Activated B cell treated with CpG ODN at 0.5 μM for 24 hours (primary cell): ENCODE measurements at regions not wholly inside any gene's neighbourhood (a gene's known extent, or its start where the extent isn't known, plus 50 kb on each side); places are given as distances from the start of the nearest gene placed in this dataset.
"Not testable (repeated sequence)": the region's sequence is repeated elsewhere in the genome, so short reads cannot be mapped to it uniquely, and the experiment has no call there.

Experiments used
- ATAC-seq: fragments of 200-7000 bp; cut with Tn5 transposase; one replicate; pipeline ENCODE4 v1.10.0; 2021; ENCODE audit warnings: low read depth, mild to moderate bottlenecking, moderate library complexity
- CTCF ChIA-PET: fragments of 350-600 bp; sonication (Branson Sonifier 250); formaldehyde crosslinking; loops from one replicate; lab custom pipeline; 2021; ENCODE audit warnings: antibody characterized with exemption; lab: Charles Lee
- POLR2A ChIA-PET: fragments of 350-600 bp; sonication (Branson Sonifier 250); formaldehyde crosslinking; loops from one replicate; lab custom pipeline; 2021; ENCODE audit warnings: antibody characterized with exemption; lab: Charles Lee
- DNase-seq: peaks from one replicate; pipeline ENCODE4 v3.0.0; 2022
- H3K27ac Mint-ChIP-seq: one replicate; pipeline ENCODE4 v1.8.0; 2020; ENCODE audit warnings: mixed read lengths
- H3K27me3 Mint-ChIP-seq: one replicate; pipeline ENCODE4 v1.8.0; 2021; ENCODE audit warnings: mixed read lengths
- H3K36me3 Mint-ChIP-seq: one replicate; pipeline ENCODE4 v1.8.0; 2021; ENCODE audit warnings: low read depth, mixed read lengths
- H3K4me1 Mint-ChIP-seq: one replicate; pipeline ENCODE4 v1.8.0; 2021; ENCODE audit warnings: mixed read lengths
- H3K4me3 Mint-ChIP-seq: one replicate; pipeline ENCODE4 v1.8.0; 2020; ENCODE audit warnings: mild to moderate bottlenecking, mixed read lengths
- H3K9me3 Mint-ChIP-seq: one replicate; pipeline ENCODE4 v1.8.0; 2020; ENCODE audit warnings: mixed read lengths
- CTCF ChIP-seq: fragments of 200-600 bp; IDR thresholded peaks from one replicate; pipeline ENCODE4 v1.8.0; 2022; ENCODE audit warnings: antibody characterized with exemption, mild to moderate bottlenecking
- intact Hi-C: fragments of 100-400 bp; cut with micrococcal nuclease; formaldehyde crosslinking; loops from one replicate; pipeline ENCODE4 v1.15.1; 2024

GRCh38 chr5:1594357-1595106, 70.8 kb upstream of the LPCAT1 start:
- CTCF ChIA-PET = interaction anchor here (0.6 to 1.9 kb wide), 4 partner anchors 58 to 250 kb away, joined by 3 to 9 read pairs (median 3); partner anchors contain the start of gene CLPTM1L
- H3K4me3 Mint-ChIP-seq = peak overlapping the region; percentile 82
- H3K4me1 Mint-ChIP-seq = peaks cover 19% of the 10 kb centered on the region
- no peaks in the 10 kb centered on the region for H3K27me3 Mint-ChIP-seq
- peaks cover 20% of the 10 kb centered on the region for H3K36me3 Mint-ChIP-seq
- ATAC-seq (peak; percentile 94), DNase-seq (peak; percentile 81)
- H3K27ac Mint-ChIP-seq = peak overlapping the region; percentile 56
- TF ChIP-seq CTCF = no peak
- POLR2A ChIA-PET = interaction anchor here (0.6 to 1.9 kb wide), 14 partner anchors 40 to 972 kb away, joined by 3 to 9 read pairs (median 4); partner anchors contain the start of gene LPCAT1
- no peaks in the 10 kb centered on the region for H3K9me3 Mint-ChIP-seq
- intact Hi-C loops = loop anchor here (1.0 to 10.0 kb wide), 7 partner anchors 47 to 1360 kb away; partner anchors contain the start of gene CLPTM1L

- intact Hi-C loops = loop anchor here (1.0 to 10.0 kb wide), 7 partner anchors 47 to 1359 kb away; partner anchors contain the start of gene CLPTM1L
- Mint-ChIP-seq H3K4me3 (peak overlapping the region; percentile 82), H3K27ac (peak overlapping the region; percentile 80), H3K4me1 (peaks cover 14% of the 10 kb centered on the region), H3K27me3 (no peaks in the 10 kb centered on the region), H3K36me3 (peaks cover 25% of the 10 kb centered on the region), H3K9me3 (no peaks in the 10 kb centered on the region)
- POLR2A ChIA-PET = interaction anchor here (0.6 to 1.9 kb wide), 14 partner anchors 40 to 972 kb away, joined by 3 to 9 read pairs (median 4); partner anchors contain the start of gene LPCAT1
- no peak for TF ChIP-seq CTCF
- ATAC-seq = no peak
- DNase-seq = no peak
- CTCF ChIA-PET = interaction anchor here (0.6 to 1.9 kb wide), 4 partner anchors 58 to 249 kb away, joined by 3 to 9 read pairs (median 3); partner anchors contain the start of gene CLPTM1L
Observed at GRCh38 chr5:1593903-1594356, 70.2 kb upstream of the LPCAT1 start.

GRCh38 chr5:1588071-1588694, 64.4 kb upstream of the LPCAT1 start:
- ATAC-seq, H3K9me3 Mint-ChIP-seq, intact Hi-C loops, H3K27ac Mint-ChIP-seq, H3K4me1 Mint-ChIP-seq, H3K27me3 Mint-ChIP-seq, CTCF ChIA-PET, POLR2A ChIA-PET, DNase-seq, H3K4me3 Mint-ChIP-seq: not testable (repeated sequence)
- H3K36me3 Mint-ChIP-seq = peaks cover 66% of the 10 kb centered on the region

- H3K27me3 Mint-ChIP-seq = not testable (repeated sequence)
Observed at GRCh38 chr5:1583081-1583875, 59.5 kb upstream of the LPCAT1 start.

GRCh38 chr5:1579389-1579788, 55.6 kb upstream of the LPCAT1 start:
- intact Hi-C loops, POLR2A ChIA-PET, DNase-seq, ATAC-seq, H3K4me3 Mint-ChIP-seq, H3K27ac Mint-ChIP-seq, H3K27me3 Mint-ChIP-seq, H3K9me3 Mint-ChIP-seq, H3K4me1 Mint-ChIP-seq: not testable (repeated sequence)
- peaks cover 60% of the 10 kb centered on the region for H3K36me3 Mint-ChIP-seq
- CTCF ChIA-PET = interaction anchor here (0.6 kb wide), 1 partner anchor 35 kb away, joined by 3 read pairs; no protein-coding TSS in a partner anchor

More at GRCh38 chr5:1583081-1583875, 59.5 kb upstream of the LPCAT1 start:
- POLR2A ChIA-PET, DNase-seq, H3K4me3 Mint-ChIP-seq, ATAC-seq, intact Hi-C loops, CTCF ChIA-PET, H3K4me1 Mint-ChIP-seq, H3K9me3 Mint-ChIP-seq, H3K27ac Mint-ChIP-seq: not testable (repeated sequence)
- H3K36me3 Mint-ChIP-seq = peaks cover 64% of the 10 kb centered on the region

- H3K9me3 Mint-ChIP-seq, POLR2A ChIA-PET, H3K4me3 Mint-ChIP-seq, CTCF ChIA-PET, H3K27ac Mint-ChIP-seq, H3K27me3 Mint-ChIP-seq, DNase-seq, ATAC-seq, H3K4me1 Mint-ChIP-seq, intact Hi-C loops: not testable (repeated sequence)
- H3K36me3 Mint-ChIP-seq = peaks cover 68% of the 10 kb centered on the region
Observed at GRCh38 chr5:1576851-1577250, 53.1 kb upstream of the LPCAT1 start.

- H3K27ac Mint-ChIP-seq, H3K4me3 Mint-ChIP-seq, DNase-seq, H3K27me3 Mint-ChIP-seq, ATAC-seq, H3K9me3 Mint-ChIP-seq, H3K4me1 Mint-ChIP-seq, intact Hi-C loops, CTCF ChIA-PET, POLR2A ChIA-PET: not testable (repeated sequence)
- H3K36me3 Mint-ChIP-seq = peaks cover 67% of the 10 kb centered on the region
Observed at GRCh38 chr5:1575991-1576714, 52.4 kb upstream of the LPCAT1 start.

GRCh38 chr5:1575491-1575890, 51.7 kb upstream of the LPCAT1 start:
- ATAC-seq, DNase-seq, CTCF ChIA-PET, H3K4me1 Mint-ChIP-seq, H3K4me3 Mint-ChIP-seq, H3K9me3 Mint-ChIP-seq, H3K27me3 Mint-ChIP-seq, H3K27ac Mint-ChIP-seq, POLR2A ChIA-PET, intact Hi-C loops: not testable (repeated sequence)
- peaks cover 72% of the 10 kb centered on the region for H3K36me3 Mint-ChIP-seq

GRCh38 chr5:1574023-1574318, 50.2 kb upstream of the LPCAT1 start:
- H3K27ac Mint-ChIP-seq, POLR2A ChIA-PET, H3K4me3 Mint-ChIP-seq, CTCF ChIA-PET, H3K9me3 Mint-ChIP-seq, DNase-seq, H3K4me1 Mint-ChIP-seq, intact Hi-C loops, ATAC-seq, H3K27me3 Mint-ChIP-seq: not testable (repeated sequence)
- peaks cover 66% of the 10 kb centered on the region for H3K36me3 Mint-ChIP-seq
